ENCODE measurements at regions not wholly inside any gene's neighbourhood (a gene's known extent, or its start where the extent isn't known, plus 50 kb on each side); places are given as distances from the start of the nearest gene placed in this dataset.
A peak's percentile ranks its signal among the peaks of the same experiment; 100 is the strongest.

- H3K36me3 ChIP-seq = no peaks in the 10 kb centered on the region
- H3K27me3 ChIP-seq = no peaks in the 10 kb centered on the region
- no peaks in the 10 kb centered on the region for H3K4me1 ChIP-seq (ENCODE audit: low read depth)
- no peak for TF ChIP-seq CTCF (IDR thresholded peaks at IDR 0.05; ENCODE audit: low read depth, low read length)
- H3K4me3 ChIP-seq = no peak overlapping the region
- DNase-seq (ENCODE audit: low read depth in 1 of 2, low spot score in 1 of 2) = no peak
- H3K9me3 ChIP-seq (ENCODE audit: low read depth) = no peaks in the 10 kb centered on the region
- H3K27ac ChIP-seq = no peak overlapping the region
Measured at GRCh38 chr2:7611750-7612149, 694.5 kb downstream of the RNF144A start.

GRCh38 chr2:7612969-7613368, 695.8 kb downstream of the RNF144A start:
- Histone ChIP-seq H3K4me3 (no peak overlapping the region), H3K36me3 (no peaks in the 10 kb centered on the region), H3K27me3 (no peaks in the 10 kb centered on the region), H3K4me1 (ENCODE audit: low read depth) (no peaks in the 10 kb centered on the region), H3K9me3 (ENCODE audit: low read depth) (no peaks in the 10 kb centered on the region), H3K27ac (no peak overlapping the region)
- DNase-seq (ENCODE audit: low read depth in 1 of 2, low spot score in 1 of 2) = peak in 1 of 2 donors; percentile 6
- TF ChIP-seq CTCF (IDR thresholded peaks at IDR 0.05; ENCODE audit: low read depth, low read length) = no peak

- H3K9me3 ChIP-seq (ENCODE audit: low read depth) = no peaks in the 10 kb centered on the region
- TF ChIP-seq CTCF (IDR thresholded peaks at IDR 0.05; ENCODE audit: low read depth, low read length) = no peak
Measured at GRCh38 chr2:7613831-7614230, 696.6 kb downstream of the RNF144A start.

GRCh38 chr2:7618031-7618430, 700.8 kb downstream of the RNF144A start:
- Histone ChIP-seq H3K4me1 (ENCODE audit: low read depth) (no peaks in the 10 kb centered on the region), H3K36me3 (no peaks in the 10 kb centered on the region), H3K27ac (no peak overlapping the region), H3K4me3 (no peak overlapping the region), H3K9me3 (ENCODE audit: low read depth) (no peaks in the 10 kb centered on the region), H3K27me3 (no peaks in the 10 kb centered on the region)
- TF ChIP-seq CTCF (IDR thresholded peaks at IDR 0.05; ENCODE audit: low read depth, low read length) = no peak
- DNase-seq (ENCODE audit: low read depth in 1 of 2, low spot score in 1 of 2) = no peak

More at GRCh38 chr2:7613831-7614230, 696.6 kb downstream of the RNF144A start:
- Histone ChIP-seq H3K4me1 (ENCODE audit: low read depth) (no peaks in the 10 kb centered on the region), H3K4me3 (no peak overlapping the region), H3K36me3 (no peaks in the 10 kb centered on the region), H3K27me3 (no peaks in the 10 kb centered on the region), H3K27ac (no peak overlapping the region)
- no peak for DNase-seq (ENCODE audit: low read depth in 1 of 2, low spot score in 1 of 2)

- Histone ChIP-seq H3K4me3 (no peak overlapping the region), H3K4me1 (ENCODE audit: low read depth) (no peaks in the 10 kb centered on the region), H3K27ac (no peak overlapping the region), H3K9me3 (ENCODE audit: low read depth) (no peaks in the 10 kb centered on the region), H3K36me3 (no peaks in the 10 kb centered on the region), H3K27me3 (no peaks in the 10 kb centered on the region)
- no peak for TF ChIP-seq CTCF (IDR thresholded peaks at IDR 0.05; ENCODE audit: low read depth, low read length)
- no peak for DNase-seq (ENCODE audit: low read depth in 1 of 2, low spot score in 1 of 2)
Measured at GRCh38 chr2:7619203-7619970, 702.2 kb downstream of the RNF144A start.
